H4 (cell line): ENCODE measurements at regions not wholly inside any gene's neighbourhood (a gene's known extent, or its start where the extent isn't known, plus 50 kb on each side); places are given as distances from the start of the nearest gene placed in this dataset.

ENCODE experiments used
- DNase-seq: peaks from one replicate; pipeline ENCODE4 v3.0.0-alpha.2; 2015; ENCODE audit warnings: low spot score

- peak; percentile 92 for DNase-seq
Measured at GRCh38 chr7:67553378-67553777, 556.7 kb downstream of the TYW1 start.

DNA sequence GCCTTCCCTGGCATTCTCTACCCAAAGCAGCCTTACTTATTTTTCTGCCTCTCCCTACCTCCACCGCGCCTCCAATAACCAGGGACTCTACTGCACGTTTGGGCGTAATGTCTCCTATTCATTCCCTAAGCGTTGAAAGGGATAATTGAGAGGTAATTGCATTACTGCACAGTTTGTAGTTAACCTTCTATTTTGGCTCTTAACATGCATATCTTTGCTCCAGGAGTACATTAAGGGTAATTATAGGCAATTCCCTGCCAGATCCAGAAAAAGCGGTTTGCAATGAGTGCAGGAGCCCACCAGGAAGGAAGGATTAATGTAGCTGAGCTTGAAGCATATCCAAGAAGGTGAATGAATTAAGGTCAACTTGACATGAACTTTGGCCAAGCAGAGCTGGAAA, 558.4 kb downstream of the TYW1 start:
- no peak for DNase-seq

- DNase-seq, result no peak
Measured at GRCh38 chr7:67564959-67565358, 568.3 kb downstream of the TYW1 start.

GRCh38 chr7:67566101-67566500, 569.5 kb downstream of the TYW1 start:
- no peak for DNase-seq

GRCh38 chr7:67571026-67571545, 574.5 kb downstream of the TYW1 start:
- no peak for DNase-seq

GRCh38 chr7:67573639-67574038, 577.0 kb downstream of the TYW1 start:
- no peak for DNase-seq

DNA sequence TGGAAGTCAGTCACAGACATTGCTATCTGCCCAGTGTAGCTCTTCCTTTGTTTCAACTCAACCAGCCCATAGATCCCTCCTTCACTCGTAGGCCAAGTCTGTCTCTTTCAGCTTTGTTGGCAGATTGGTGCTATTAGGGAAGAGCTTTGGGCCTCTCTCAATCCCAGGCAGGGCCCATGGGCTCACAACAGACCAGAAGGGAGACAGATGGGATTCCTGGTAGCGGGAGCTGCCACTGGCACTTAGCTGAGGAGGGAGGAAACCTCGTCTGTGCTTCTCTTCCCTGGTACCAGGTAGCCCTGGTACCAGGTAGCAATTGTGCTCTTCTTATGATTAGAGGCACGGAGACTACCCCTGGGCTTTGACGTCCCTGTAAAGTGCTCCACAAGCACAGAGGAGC, 592.0 kb downstream of the TYW1 start:
- no peak for DNase-seq

- DNase-seq, result no peak
Measured at GRCh38 chr7:67589183-67589582, 592.5 kb downstream of the TYW1 start.

DNA sequence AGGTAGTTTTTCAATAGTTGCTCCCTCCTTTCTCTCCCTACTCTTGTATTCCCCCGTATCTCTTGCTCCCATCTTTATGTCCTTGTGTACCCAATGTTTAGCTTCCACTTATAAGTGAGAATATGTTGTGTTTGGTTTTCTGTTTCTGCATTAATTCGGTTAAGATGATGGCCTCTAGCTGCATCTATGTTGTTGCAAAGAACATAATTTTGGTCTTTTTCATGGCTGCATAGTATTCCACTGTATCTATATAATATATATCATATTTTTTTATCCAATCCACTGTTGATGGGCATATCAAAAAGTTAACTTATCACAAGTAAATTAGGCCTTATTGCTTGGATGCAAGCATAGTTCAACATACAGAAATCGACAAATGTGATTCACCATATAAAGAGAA, 594.0 kb downstream of the TYW1 start:
- DNase-seq, result no peak

DNA sequence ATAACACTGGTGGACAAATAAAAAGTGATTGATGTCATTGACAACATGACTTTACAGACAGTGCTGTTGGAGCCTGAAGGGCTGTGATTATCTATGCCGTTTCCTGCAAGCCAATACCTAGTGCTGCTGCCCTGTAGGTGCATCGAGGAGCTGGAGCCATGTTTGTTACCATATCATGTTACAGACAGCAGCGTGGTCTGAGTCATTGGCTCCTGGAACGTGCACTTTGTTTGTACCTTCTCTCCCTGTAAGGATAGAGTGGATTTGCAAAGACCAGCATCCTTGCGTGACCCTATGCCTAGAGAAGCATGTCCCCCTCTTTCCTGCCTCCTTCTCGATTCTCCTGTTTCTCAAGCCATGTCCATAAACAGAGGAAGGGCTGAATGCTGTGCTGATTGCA, 597.2 kb downstream of the TYW1 start:
- peak; percentile 40 for DNase-seq

DNA sequence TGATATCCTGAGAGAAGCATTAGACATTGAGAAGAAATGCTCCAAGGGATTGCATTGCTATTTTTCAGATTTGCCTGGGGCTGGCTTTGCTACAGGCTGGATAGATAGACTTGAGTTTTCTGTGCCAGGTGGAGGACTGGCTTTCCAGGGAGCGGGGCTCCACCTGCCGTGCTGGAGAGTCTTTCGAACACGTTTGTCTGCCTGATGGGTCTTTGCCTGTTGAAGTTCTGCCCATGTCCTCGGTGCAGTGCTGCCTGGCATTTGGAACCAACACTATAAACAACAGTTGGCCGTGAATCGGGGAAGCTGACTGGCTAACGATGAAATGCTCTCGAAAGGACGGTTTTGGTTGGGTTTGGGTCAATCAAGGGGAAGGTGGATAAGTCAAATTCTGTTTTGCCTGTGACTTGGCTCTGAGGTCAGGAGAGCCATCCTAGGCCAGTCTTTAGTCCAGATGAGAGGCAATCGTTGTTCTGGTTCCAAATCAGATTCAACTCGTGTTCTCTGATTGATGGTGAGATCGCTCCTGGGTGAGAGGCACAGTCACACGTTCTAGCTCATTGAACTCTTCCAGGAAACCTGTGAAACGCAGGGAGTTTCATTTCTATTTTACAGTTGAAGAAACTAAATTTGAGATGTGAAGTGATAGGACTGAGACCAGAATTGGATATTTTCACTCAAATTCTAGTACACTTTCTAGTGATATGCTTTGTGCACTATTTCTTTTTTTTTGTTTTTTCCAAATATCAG, 599.0 kb downstream of the TYW1 start:
- no peak for DNase-seq

DNA sequence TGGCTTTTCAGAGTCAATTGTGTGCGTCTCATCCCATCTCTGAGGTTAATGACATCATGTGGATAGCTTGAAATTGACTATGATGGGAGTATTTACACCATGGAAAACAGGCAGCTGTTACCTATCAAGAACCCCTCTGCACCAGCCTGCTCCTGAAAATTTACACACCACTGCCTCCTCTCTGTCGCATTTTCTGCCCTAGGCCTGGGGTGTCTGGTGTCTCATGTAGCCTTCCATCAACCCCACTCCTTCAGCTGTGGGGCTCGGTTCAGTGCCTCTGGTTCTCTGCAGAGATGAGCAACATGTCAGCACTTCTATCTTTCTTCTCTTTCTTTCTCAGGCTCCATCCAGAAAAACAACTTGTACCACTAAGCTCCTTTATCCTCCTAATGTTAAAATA, 600.5 kb downstream of the TYW1 start:
- no peak for DNase-seq

DNA sequence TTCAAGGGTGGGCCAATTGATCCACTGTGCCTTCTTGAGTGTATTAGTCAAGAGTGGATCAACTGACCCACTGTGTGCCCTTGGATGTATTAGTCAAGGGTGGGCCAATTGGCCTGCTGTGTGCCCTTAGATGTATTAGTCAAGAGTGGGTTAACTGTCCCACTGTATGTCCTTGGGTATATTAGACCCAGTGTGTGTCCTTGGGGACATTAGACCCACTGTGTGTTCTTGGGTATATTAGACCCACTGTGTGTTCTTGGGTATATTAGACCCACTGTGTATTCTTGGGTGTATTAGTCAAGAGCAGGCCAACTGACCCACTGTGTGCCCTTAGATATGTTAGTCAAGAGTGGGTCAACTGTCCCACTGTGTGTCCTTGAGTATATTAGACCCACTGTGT, 601.8 kb downstream of the TYW1 start:
- no peak for DNase-seq

DNA sequence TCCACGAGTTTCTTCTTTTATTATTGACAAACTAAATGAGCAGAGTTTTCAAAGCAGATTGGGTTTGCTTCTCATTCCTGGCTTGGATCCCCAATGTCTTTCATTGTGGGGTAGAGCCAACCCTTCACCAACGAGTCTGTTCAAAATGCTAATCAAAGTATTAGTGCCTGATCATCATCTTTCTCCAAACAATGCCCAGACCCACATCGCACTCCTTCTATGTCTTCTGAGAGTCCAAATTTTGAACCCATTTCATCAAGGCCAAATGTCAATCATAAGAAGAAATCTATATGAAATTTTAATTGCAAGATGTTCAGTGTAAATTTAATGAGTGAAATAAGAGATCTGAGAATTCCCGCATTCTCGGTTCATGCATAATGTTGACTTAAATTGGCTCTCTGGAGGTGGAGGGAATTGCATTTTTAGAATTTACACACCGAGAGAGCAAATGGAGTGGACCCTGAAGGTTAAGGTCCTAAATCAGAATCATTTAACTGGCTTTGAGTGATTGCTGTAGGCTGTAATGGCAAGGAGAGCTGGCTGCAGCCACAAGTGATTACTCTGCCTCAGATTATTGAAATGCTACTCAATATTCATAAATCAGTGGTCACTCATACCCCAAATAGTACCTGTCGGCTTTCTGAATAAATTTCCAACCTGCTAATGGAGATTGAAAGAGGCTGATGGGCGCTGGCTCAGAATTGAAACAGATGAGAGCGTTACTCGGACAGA, 602.9 kb downstream of the TYW1 start:
- DNase-seq, result no peak

- no peak for DNase-seq
Measured at GRCh38 chr7:67602246-67602887, 605.7 kb downstream of the TYW1 start.

DNA sequence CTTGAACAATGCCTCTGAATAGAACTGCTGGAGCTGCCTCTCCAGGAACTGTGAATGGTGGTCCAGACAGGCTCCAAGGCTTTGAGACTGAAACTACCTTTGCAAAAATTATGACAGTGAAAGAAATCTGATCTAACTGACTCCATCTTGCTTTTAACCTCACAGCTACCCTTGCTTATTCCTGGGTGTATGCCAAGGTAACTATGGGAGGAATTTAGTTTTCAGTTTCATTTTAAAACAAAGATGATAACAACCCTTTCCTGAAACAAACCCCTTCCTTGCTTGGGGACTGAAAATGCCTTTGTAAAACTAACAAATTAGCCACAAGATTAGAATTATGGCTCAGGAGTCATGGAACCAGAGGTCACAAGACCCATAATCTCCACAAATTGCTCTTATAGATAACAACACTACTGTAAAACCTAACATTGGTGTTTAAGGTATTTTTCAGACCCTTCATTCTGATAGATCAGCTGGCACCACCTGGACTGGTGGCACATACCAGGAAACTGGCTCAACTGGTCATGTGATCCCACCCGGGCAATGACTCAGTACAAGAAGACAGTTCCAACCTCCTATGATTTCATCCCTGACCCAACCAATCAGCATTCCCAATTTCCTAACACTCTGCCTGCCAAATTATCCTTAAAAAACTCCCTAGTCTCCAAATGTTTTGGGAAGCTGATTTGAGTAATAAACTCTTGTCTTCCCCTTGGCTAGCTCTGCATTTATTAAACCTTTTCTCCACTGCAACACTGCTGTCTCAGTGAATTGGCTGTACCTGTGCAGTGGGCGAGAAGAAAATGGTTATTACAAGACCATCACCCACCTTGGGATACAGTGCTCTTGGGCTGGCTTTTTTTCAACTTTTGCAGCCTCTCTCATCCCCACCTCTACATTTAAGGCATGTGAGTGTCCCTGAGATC, 608.1 kb downstream of the TYW1 start:
- DNase-seq, result peak; percentile 81

GRCh38 chr7:67608806-67609205, 612.2 kb downstream of the TYW1 start:
- no peak for DNase-seq

DNA sequence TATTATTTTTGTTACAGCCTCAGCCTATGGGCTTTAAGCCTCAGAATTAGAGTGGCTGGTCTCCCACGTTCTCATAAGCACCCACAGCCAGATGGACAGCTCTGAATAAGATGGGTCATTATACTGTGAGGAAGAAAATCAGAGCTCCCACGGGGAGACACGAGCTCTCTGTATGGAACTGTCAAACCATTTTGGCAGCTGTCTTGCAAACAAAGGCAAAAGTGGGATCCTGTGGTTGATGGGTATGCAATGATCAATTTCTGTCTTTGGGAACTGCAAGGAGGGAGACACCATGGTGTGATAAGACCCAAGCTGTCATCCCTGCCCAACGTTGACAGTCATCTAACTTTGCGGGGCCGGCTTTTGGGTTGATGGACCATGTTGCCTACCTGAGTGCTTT, 614.3 kb downstream of the TYW1 start:
- DNase-seq, result no peak

DNA sequence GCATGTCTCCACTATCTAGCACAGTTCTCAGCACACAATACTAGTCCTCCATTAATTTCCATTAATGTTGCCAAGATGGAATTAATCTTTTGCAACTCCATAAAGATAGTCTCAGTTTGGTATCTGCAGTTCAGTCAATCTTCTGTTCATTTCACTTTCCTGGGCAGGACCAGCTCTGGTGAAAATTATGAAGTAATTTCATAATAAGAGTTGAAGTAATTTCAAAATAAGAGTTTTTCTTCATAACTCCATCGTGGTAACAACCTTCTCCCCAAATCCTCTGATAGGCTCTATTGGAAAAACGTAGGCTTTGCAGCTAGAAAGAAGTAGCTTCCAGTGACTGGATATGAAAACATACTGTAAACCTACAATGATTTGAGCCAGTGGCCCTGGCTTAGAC, 618.2 kb downstream of the TYW1 start:
- DNase-seq, result no peak

GRCh38 chr7:67616517-67616916, 619.9 kb downstream of the TYW1 start:
- DNase-seq, result no peak

DNA sequence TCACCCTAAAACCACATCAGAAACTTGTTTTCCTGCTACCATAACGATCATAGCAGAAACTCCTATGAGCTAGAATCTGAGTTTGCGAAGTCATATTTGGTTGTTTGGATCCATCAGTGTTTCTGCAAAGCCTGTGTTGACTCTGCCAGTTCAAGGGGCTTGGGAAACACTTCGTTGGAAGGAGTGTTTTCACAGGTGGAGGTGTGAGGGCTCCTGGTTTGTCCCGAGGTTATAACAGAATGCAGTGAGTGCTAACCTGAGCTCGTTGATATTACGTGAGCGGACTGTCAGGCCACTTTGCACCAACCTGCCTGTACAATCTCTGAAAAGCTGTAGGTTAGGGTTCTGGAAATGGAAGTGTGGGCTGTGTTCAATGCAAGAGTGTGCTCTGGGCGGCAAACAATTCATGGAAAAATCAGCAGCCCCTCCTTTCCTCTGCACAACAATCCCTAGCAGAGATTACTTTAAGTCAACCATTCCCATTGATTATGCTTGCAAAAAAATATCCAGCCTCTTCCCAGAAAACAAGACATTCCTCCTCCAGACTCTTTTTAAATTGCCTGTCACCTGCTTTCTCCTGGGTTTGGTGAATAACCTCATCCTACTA, 622.0 kb downstream of the TYW1 start:
- no peak for DNase-seq
